Kidney tubule cell (primary cell): ENCODE measurements at regions not wholly inside any gene's neighbourhood (a gene's known extent, or its start where the extent isn't known, plus 50 kb on each side); places are given as distances from the start of the nearest gene placed in this dataset.
"Not testable (repeated sequence)": the region's sequence is repeated elsewhere in the genome, so short reads cannot be mapped to it uniquely, and the experiment has no call there.

ENCODE experiments used
- DNase-seq: peaks from one replicate; pipeline ENCODE4 v3.0.0-alpha.2; 2018; ENCODE audit warnings: low spot score

- DNase-seq, result no peak
Measured at GRCh38 chr13:20311596-20311995, 79.5 kb upstream of the GJB6 start.

- no peak for DNase-seq
Measured at GRCh38 chr13:20311022-20311421, 78.9 kb upstream of the GJB6 start.

DNA sequence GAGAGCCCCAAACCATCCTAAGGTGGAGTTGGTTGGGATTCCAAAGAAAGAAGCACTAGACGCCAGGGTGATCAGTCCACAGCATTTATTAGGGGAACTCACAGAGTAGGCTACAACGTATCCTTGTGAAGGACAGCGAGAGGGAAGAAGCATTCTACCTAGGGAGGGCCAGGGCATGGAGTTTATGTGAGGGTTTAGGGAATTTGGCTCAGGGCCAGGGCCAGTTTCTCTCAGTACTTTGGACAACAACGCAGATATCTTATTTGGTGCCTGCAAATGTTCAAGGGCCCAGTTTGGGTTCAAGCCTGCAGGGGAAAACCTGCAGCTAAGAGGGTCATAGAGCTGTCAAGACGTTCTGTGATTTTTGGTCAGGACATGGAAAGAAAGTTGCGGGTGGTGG is 73.9 kb upstream of the GJB6 start:
- DNase-seq, result no peak

DNA sequence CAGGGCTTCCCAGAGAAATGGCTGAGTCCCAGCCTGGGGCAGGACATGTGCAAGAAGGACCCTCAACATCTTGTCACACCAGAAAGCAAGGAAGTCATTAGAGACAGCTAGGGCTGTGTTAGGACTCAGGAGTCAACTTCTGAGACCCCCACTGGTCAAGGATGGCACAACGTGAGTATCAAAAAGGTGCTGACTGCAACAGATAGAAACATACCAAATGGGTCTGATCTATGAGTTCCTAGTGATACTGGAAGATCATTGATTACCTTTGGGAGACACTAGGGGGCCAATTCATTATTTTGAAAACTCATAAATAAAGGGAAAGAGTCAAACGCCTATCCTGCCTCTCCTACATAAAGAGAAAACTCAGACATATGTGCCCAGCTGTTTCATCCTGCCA is 73.5 kb upstream of the GJB6 start:
- DNase-seq, result no peak

DNA sequence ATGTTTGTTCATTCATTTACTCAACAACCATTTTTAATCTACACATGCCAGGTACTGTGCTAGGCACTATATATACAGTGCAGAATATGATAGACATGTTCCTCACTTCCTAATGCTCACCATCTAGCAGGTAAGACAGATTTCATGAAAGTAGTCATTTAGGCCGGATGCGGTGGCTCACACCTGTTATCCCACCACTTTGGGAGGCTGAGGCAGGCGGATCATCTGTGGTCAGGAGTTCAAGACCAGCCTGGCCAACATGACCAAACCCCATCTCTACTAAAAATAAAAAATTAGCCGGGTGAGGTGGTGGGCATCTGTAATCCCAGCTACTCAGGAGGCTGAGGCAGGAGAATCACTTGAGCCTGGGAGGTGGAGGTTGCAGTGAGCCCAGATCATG is 71.9 kb upstream of the GJB6 start:
- DNase-seq, result not testable (repeated sequence)

- DNase-seq, result no peak
Measured at GRCh38 chr13:20303636-20304035, 71.5 kb upstream of the GJB6 start.

- no peak for DNase-seq
Measured at GRCh38 chr13:20301403-20302071, 69.4 kb upstream of the GJB6 start.

DNA sequence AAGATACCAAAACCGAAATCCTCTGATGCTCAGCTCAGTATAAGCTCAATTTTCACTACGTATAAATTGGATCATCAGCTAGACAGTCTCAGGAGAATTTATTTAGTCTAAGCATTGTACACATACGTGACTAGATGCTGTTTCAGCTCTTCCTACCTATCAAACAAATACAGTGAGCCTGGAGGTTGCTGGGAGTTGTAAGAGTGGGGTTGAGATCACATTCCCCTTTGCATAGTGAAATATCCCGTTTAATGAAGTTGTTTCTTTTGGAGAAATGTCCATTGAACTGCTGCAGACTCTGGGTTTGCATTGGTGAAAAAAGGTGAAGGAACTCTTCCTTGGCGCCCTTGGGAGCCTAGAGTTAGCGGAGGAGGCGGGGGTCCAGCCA is 68.9 kb upstream of the GJB6 start:
- no peak for DNase-seq

DNA sequence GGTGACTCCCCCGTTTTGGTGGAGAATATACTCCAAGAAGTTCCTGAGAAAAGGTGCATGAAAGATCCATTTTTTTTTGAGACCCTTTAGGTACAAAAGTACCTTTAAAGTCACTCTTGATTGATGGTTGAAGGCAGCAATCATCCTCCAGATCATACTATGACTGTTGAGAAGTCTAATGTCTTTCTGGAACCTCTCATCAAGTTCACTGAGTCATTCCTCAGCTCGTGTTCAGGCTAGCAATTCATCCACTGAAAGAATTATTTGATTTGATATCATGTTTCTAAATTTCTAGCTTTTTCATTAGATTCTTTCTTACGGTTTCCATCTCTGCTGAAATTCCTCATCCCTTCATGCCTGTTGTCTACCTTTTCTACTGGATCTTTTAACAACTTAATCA is 65.1 kb upstream of the GJB6 start:
- no peak for DNase-seq

DNA sequence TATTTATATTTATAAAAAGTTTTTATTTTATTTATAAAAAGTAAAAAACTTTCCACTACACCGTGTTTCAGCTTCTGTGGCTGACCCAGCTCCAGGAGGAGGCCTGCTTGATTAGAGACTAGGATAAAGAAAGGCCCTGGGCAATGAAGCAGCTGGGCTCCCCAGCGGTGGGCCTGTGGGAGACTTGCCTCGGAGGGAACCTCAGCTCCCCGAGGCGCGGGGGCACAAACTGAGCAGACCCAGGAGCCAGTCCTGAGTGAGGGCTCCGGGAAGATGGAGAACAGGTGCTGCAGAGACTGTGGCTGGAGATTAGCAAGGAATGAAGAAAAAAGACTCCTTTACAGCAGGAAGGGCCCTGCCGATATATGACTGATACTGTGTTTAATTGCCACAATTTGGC is 63.8 kb upstream of the GJB6 start:
- DNase-seq, result no peak

GRCh38 chr13:20294497-20294896 is 62.4 kb upstream of the GJB6 start:
- no peak for DNase-seq

- DNase-seq, result not testable (repeated sequence)
Measured at GRCh38 chr13:20292301-20292700, 60.2 kb upstream of the GJB6 start.

GRCh38 chr13:20291675-20292074 is 59.6 kb upstream of the GJB6 start:
- DNase-seq, result no peak

- no peak for DNase-seq
Measured at GRCh38 chr13:20291037-20291436, 58.9 kb upstream of the GJB6 start.

- no peak for DNase-seq
Measured at GRCh38 chr13:20288561-20288960, 56.4 kb upstream of the GJB6 start.

GRCh38 chr13:20287976-20288375 is 55.9 kb upstream of the GJB6 start:
- no peak for DNase-seq

DNA sequence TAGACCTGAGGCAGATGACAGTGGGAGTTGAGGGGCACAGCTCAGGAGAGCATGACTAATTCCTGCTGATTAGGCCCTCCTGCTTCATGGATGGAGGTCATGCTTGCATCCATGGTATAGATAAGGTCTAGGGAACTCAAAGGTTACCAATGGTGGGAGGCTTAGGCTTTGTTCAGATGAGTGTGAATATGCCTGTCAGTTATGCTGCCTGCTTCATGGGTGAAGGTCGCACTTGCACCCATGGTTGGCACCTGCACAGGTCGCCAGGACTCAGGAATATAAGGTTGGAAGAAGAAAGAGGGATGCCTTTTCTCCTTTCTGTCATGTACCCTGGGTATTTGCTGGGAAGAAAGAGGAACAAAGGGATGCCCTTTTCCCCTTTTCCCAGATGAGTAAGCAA is 53.4 kb upstream of the GJB6 start:
- DNase-seq, result no peak
